IMR-90 (cell line): ENCODE measurements at regions not wholly inside any gene's neighbourhood (a gene's known extent, or its start where the extent isn't known, plus 50 kb on each side); places are given as distances from the start of the nearest gene placed in this dataset.
A peak's percentile ranks its signal among the peaks of the same experiment; 100 is the strongest.

Experiments
- ATAC-seq: fragments of 200-7000 bp; cut with Tn5 transposase; 2 replicates; pipeline ENCODE4 v1.9.1; 2020; ENCODE audit warnings: low read depth, mild to moderate bottlenecking, moderate library complexity
- BruUV-seq: library from RNA; stranded (reverse); fragments of 400-500 nt; replicated peaks from 2 replicates; lab custom pipeline; 2021; lab: Mats Ljungman, UMichigan
- CTCF ChIA-PET: fragments of 300-600 bp; formaldehyde crosslinking; extraction: SDS; loops from one replicate; lab custom pipeline; 2021; ENCODE audit warnings: antibody characterized with exemption; lab: Yijun Ruan, JAX
- POLR2A ChIA-PET: fragments of 300-600 bp; sonication (Branson Sonifier 250); formaldehyde crosslinking; loops from one replicate; lab custom pipeline; 2022; ENCODE audit warnings: antibody characterized with exemption; ENCODE audit not compliant: unreplicated experiment; lab: Charles Lee
- DNase-seq: peaks from one replicate; pipeline ENCODE4 v3.0.0; 2013
- H2AFZ ChIP-seq: replicated peaks from 2 replicates; pipeline ENCODE3; 2013; ENCODE audit warnings: low read length, mild to moderate bottlenecking; ENCODE audit not compliant: poor library complexity
- H2AK5ac ChIP-seq: 2 replicates; pipeline ENCODE4 v1.6.1; 2013; ENCODE audit warnings: low read depth, low read length, inconsistent platforms
- H2AK9ac ChIP-seq: replicated peaks from 2 replicates; pipeline ENCODE3; 2013; ENCODE audit warnings: mild to moderate bottlenecking, low read depth, low read length, moderate library complexity; ENCODE audit not compliant: poor library complexity
- H2BK120ac ChIP-seq: 2 replicates; pipeline ENCODE4 v1.6.1; 2013; ENCODE audit warnings: low read depth, low read length, inconsistent platforms
- H2BK15ac ChIP-seq: 3 replicates; pipeline ENCODE4 v1.6.1; 2013; ENCODE audit warnings: low read depth, low read length, inconsistent platforms
- H2BK20ac ChIP-seq: 2 replicates; pipeline ENCODE4 v1.6.1; 2013; ENCODE audit warnings: low read depth, mild to moderate bottlenecking, inconsistent platforms, low read length, moderate library complexity
- H2BK5ac ChIP-seq: 2 replicates; pipeline ENCODE4 v1.6.1; 2013; ENCODE audit warnings: mild to moderate bottlenecking, low read depth, low read length, inconsistent platforms; ENCODE audit not compliant: poor library complexity, severe bottlenecking
- H3K14ac ChIP-seq: replicated peaks from 2 replicates; pipeline ENCODE4 v1.6.1; 2013; ENCODE audit warnings: low read depth, low read length, inconsistent platforms
- H3K18ac ChIP-seq: 2 replicates; pipeline ENCODE4 v1.6.1; 2013; ENCODE audit warnings: low read depth, low read length, control low read depth
- H3K23ac ChIP-seq: 2 replicates; pipeline ENCODE4 v1.6.1; 2013; ENCODE audit warnings: low read depth, low read length, inconsistent platforms
- H3K27ac ChIP-seq: 2 replicates; pipeline ENCODE4 v1.5.1; 2013; ENCODE audit warnings: mild to moderate bottlenecking, control low read depth, low read length; ENCODE audit not compliant: insufficient read depth
- H3K27me3 ChIP-seq: 2 replicates; pipeline ENCODE4 v1.6.1; 2013; ENCODE audit warnings: low read length; ENCODE audit not compliant: control insufficient read depth, insufficient read depth
- H3K36me3 ChIP-seq: 2 replicates; pipeline ENCODE4 v1.6.1; 2013; ENCODE audit warnings: low read length, mixed read lengths; ENCODE audit not compliant: control insufficient read depth, insufficient read depth
- H3K4ac ChIP-seq: 2 replicates; pipeline ENCODE4 v1.6.1; 2013; ENCODE audit warnings: low read depth, low read length, inconsistent platforms
- H3K4me1 ChIP-seq: 2 replicates; pipeline ENCODE4 v1.6.1; 2013; ENCODE audit warnings: low read length, mixed read lengths; ENCODE audit not compliant: control insufficient read depth, insufficient read depth
- H3K4me2 ChIP-seq: 2 replicates; pipeline ENCODE4 v1.6.1; 2013; ENCODE audit warnings: low read depth, mild to moderate bottlenecking, control low read depth, low read length, moderate library complexity
- H3K4me3 ChIP-seq: 2 replicates; pipeline ENCODE4 v1.5.1; 2013; ENCODE audit warnings: low read depth, mild to moderate bottlenecking, control low read depth, low read length, moderate library complexity; ENCODE audit not compliant: insufficient read depth
- H3K56ac ChIP-seq: 2 replicates; pipeline ENCODE4 v1.6.1; 2013; ENCODE audit warnings: low read length, inconsistent platforms; ENCODE audit not compliant: insufficient read depth; ENCODE audit errors: extremely low read depth
- H3K79me1 ChIP-seq, 2 experiments: 2 replicates each; pipeline ENCODE4 v1.6.1; 2013; ENCODE audit warnings: low read length in 2 of 2, inconsistent platforms in 1 of 2, low read depth in 1 of 2
- H3K9ac ChIP-seq: 2 replicates; pipeline ENCODE4 v1.6.1; 2013; ENCODE audit warnings: low read depth, low read length, control low read depth
- H3K9me1 ChIP-seq: 2 replicates; pipeline ENCODE4 v1.6.1; 2013; ENCODE audit warnings: low read length, inconsistent platforms; ENCODE audit not compliant: insufficient read depth
- H3K9me3 ChIP-seq: 2 replicates; pipeline ENCODE4 v1.6.1; 2013; ENCODE audit warnings: low read length; ENCODE audit not compliant: control insufficient read depth, insufficient read depth
- H4K20me1 ChIP-seq: 2 replicates; pipeline ENCODE4 v1.6.1; 2013; ENCODE audit warnings: low read length, inconsistent platforms; ENCODE audit not compliant: insufficient read depth
- H4K5ac ChIP-seq: 2 replicates; pipeline ENCODE4 v1.6.1; 2013; ENCODE audit warnings: mild to moderate bottlenecking, low read depth, low read length, control low read depth
- H4K8ac ChIP-seq, 2 experiments: 2 replicates each; pipeline ENCODE4 v1.6.1; 2013; ENCODE audit warnings: low read depth in 2 of 2, low read length in 2 of 2, control low read depth in 1 of 2, inconsistent platforms in 1 of 2
- H4K91ac ChIP-seq: 2 replicates; pipeline ENCODE4 v1.6.1; 2013; ENCODE audit warnings: low read depth, low read length, inconsistent platforms; ENCODE audit not compliant: insufficient read depth
- BHLHE40 ChIP-seq: fragments of 150-350 bp; IDR thresholded peaks from 2 replicates; pipeline ENCODE4 v1.6.1; 2016; ENCODE audit warnings: mild to moderate bottlenecking, low read depth, low read length
- CEBPB ChIP-seq: IDR thresholded peaks from 2 replicates; pipeline ENCODE4 v1.6.1; 2012; ENCODE audit warnings: low read depth, low read length, improper control_type of control experiment
- CHD1 ChIP-seq: IDR thresholded peaks from 2 replicates; pipeline ENCODE4 v1.6.1; 2012; ENCODE audit warnings: low read depth, low read length, improper control_type of control experiment
- CTCF ChIP-seq: conservative IDR thresholded peaks from 2 replicates; pipeline ENCODE4 v1.5.1; 2012; ENCODE audit warnings: mild to moderate bottlenecking, low read depth, low read length, improper control_type of control experiment
- ELK1 ChIP-seq: fragments of 150-350 bp; IDR thresholded peaks from 2 replicates; pipeline ENCODE4 v1.6.1; 2016; ENCODE audit warnings: low read depth, mild to moderate bottlenecking, low read length, moderate library complexity, borderline replicate concordance
- FOS ChIP-seq: fragments of 150-350 bp; IDR thresholded peaks from 2 replicates; pipeline ENCODE4 v1.6.1; 2016; ENCODE audit warnings: low read depth, low read length
- MAFK ChIP-seq: IDR thresholded peaks from 2 replicates; pipeline ENCODE4 v1.6.1; 2012; ENCODE audit warnings: low read depth, low read length, improper control_type of control experiment
- MAZ ChIP-seq: IDR thresholded peaks from 2 replicates; pipeline ENCODE4 v1.6.1; 2012; ENCODE audit warnings: low read depth, mild to moderate bottlenecking, low read length, improper control_type of control experiment, moderate library complexity, borderline replicate concordance
- MXI1 ChIP-seq: IDR thresholded peaks from 2 replicates; pipeline ENCODE4 v1.6.1; 2012; ENCODE audit warnings: low read depth, mild to moderate bottlenecking, low read length, moderate library complexity, borderline replicate concordance
- NFE2L2 ChIP-seq: fragments of 150-350 bp; IDR thresholded peaks from 2 replicates; pipeline ENCODE4 v1.6.1; 2016; ENCODE audit warnings: low read depth, mild to moderate bottlenecking, low read length
- POLR2A ChIP-seq: IDR thresholded peaks from 2 replicates; pipeline ENCODE4 v1.6.1; 2012; ENCODE audit warnings: mild to moderate bottlenecking, low read depth, low read length
- RAD21 ChIP-seq: IDR thresholded peaks from 2 replicates; pipeline ENCODE4 v1.6.1; 2012; ENCODE audit warnings: low read length, improper control_type of control experiment
- RCOR1 ChIP-seq: IDR thresholded peaks from 2 replicates; pipeline ENCODE4 v1.6.1; 2012; ENCODE audit warnings: mild to moderate bottlenecking, low read length, improper control_type of control experiment; ENCODE audit not compliant: insufficient replicate concordance
- RFX5 ChIP-seq: IDR thresholded peaks from 2 replicates; pipeline ENCODE4 v1.8.0; 2012; ENCODE audit warnings: low read depth, mild to moderate bottlenecking, low read length, moderate library complexity
- SMC3 ChIP-seq: fragments of 150-350 bp; IDR thresholded peaks from 2 replicates; pipeline ENCODE4 v1.6.1; 2016; ENCODE audit warnings: low read depth, mild to moderate bottlenecking, antibody characterized with exemption, low read length, moderate library complexity
- WGBS, 2 experiments: methylation state at CpG; one replicate each; pipeline versions ENCODE4 v1.1.5 to v1.1.7; 2013; ENCODE audit warnings: missing lambda C conversion rate in 2 of 2; ENCODE audit not compliant: insufficient read length in 1 of 2; ENCODE audit errors: extremely low coverage in 2 of 2; 5-methylcytosine and 5-hydroxymethylcytosine counted together
- dilution Hi-C: fragments of 300-500 bp; cut with HindIII; formaldehyde crosslinking; loops from one replicate; pipeline ENCODE4 v1.14.3; 2018; ENCODE audit warnings: low sequenced_read_pairs; ENCODE audit not compliant: unreplicated experiment
- in situ Hi-C: fragments of 300-500 bp; cut with MboI; formaldehyde crosslinking; loops from 3 replicates; pipeline ENCODE4 v1.14.3; 2019; ENCODE audit warnings: low sequenced_read_pairs, inconsistent platforms, mixed read lengths
- intact Hi-C: fragments of 100-400 bp; cut with micrococcal nuclease; formaldehyde crosslinking; loops from 2 replicates; pipeline ENCODE4 v1.10.0; 2022

GRCh38 chr6:90386399-90387382 lies 90.0 kb upstream of the BACH2 start:
- H2AK5ac ChIP-seq, result 0 out of 2 replicates have a peak overlapping the region, but pooled peaks have one; percentile 5
- H3K4me1 ChIP-seq, result peaks cover 2% of the 10 kb centered on the region; the same call in 1 of the 2 replicates
- H3K4ac ChIP-seq, result no peak overlapping the region
- H3K9me3 ChIP-seq, result no peaks in the 10 kb centered on the region
- in situ Hi-C loops (loop anchor here (5.0 kb wide), 2 partner anchors 89 to 414 kb away; partner anchors contain the start of gene BACH2), intact Hi-C loops (no loop called here), dilution Hi-C loops (no loop called here)
- no peak overlapping the region for H3K4me3 ChIP-seq
- H4K8ac ChIP-seq, result no peak overlapping the region
- peak overlapping the region; percentile 36 for H2AFZ ChIP-seq
- H3K27me3 ChIP-seq, result peaks cover 19% of the 10 kb centered on the region
- H2BK20ac ChIP-seq, result no peak overlapping the region
- H3K56ac ChIP-seq, result no peak overlapping the region
- H4K5ac ChIP-seq, result no peak overlapping the region
- ChIA-PET POLR2A (no interaction called here), CTCF (no interaction called here)
- H3K36me3 ChIP-seq, result no peaks in the 10 kb centered on the region
- H4K91ac ChIP-seq, result no peak overlapping the region
- DNase-seq, result no peak
- H2AK9ac ChIP-seq, result no peak overlapping the region
- no peaks in the 10 kb centered on the region for H4K20me1 ChIP-seq
- no peak overlapping the region for H3K27ac ChIP-seq
- no peak overlapping the region for H3K9ac ChIP-seq
- no peak overlapping the region; the same call in 2 of the 3 replicates for H2BK15ac ChIP-seq
- no peak overlapping the region for H3K4me2 ChIP-seq
- H2BK120ac ChIP-seq, result no peak overlapping the region
- H3K14ac ChIP-seq, result no peak overlapping the region
- ATAC-seq, result no peak
- H2BK5ac ChIP-seq, result no peak overlapping the region
- BruUV-seq, result no TSS peak
- no peaks in the 10 kb centered on the region for H3K79me1 ChIP-seq
- H3K23ac ChIP-seq, result no peak overlapping the region
- WGBS, 2 experiments, result 70% methylated on average over 2 of the region's 10 CpGs; no CpG with 5 or more reads in 1 of the 2 experiments
- no peak overlapping the region for H3K18ac ChIP-seq
- H3K9me1 ChIP-seq, result no peaks in the 10 kb centered on the region
- TF ChIP-seq CTCF (no peak), RFX5 (no peak), RCOR1 (no peak), CEBPB (no peak), ELK1 (no peak), POLR2A (no peak), CHD1 (no peak), FOS (no peak), BHLHE40 (no peak), SMC3 (no peak), MXI1 (no peak), MAFK (no peak), RAD21 (no peak), MAZ (no peak), NFE2L2 (no peak)
